Endothelial cell of umbilical vein (primary cell): ENCODE measurements at regions not wholly inside any gene's neighbourhood (a gene's known extent, or its start where the extent isn't known, plus 50 kb on each side); places are given as distances from the start of the nearest gene placed in this dataset.

Experiments
- CTCF ChIP-seq, 2 donors: IDR thresholded peaks; 1 replicate in 1 of 2; 2 replicates in 1 of 2; pipeline ENCODE4 v1.5.1; 2011; ENCODE audit warnings: low read length in 2 of 2, mild to moderate bottlenecking in 2 of 2, moderate library complexity in 2 of 2, control low read depth in 1 of 2, inconsistent platforms in 1 of 2, low read depth in 1 of 2; ENCODE audit not compliant: insufficient read depth in 1 of 2; ENCODE audit errors: extremely low read depth in 1 of 2
- EZH2 ChIP-seq: IDR thresholded peaks from 2 replicates; pipeline ENCODE4 v1.6.1; 2012; ENCODE audit warnings: borderline replicate concordance, low read depth, mild to moderate bottlenecking, moderate library complexity, low read length, inconsistent platforms; ENCODE audit not compliant: severe bottlenecking
- FOS ChIP-seq: IDR thresholded peaks from 2 replicates; pipeline ENCODE4 v1.6.1; 2011; ENCODE audit warnings: mild to moderate bottlenecking, low read length, moderate library complexity, borderline replicate concordance; ENCODE audit not compliant: insufficient read depth
- MAX ChIP-seq: IDR thresholded peaks from 2 replicates; pipeline ENCODE4 v1.6.1; 2011; ENCODE audit not compliant: insufficient read depth, insufficient read length
- POLR2A ChIP-seq: IDR thresholded peaks from 2 replicates; pipeline ENCODE4 v1.6.1; 2012; ENCODE audit warnings: low read depth, mild to moderate bottlenecking, control low read depth, low read length
- POLR2AphosphoS5 ChIP-seq: IDR thresholded peaks from 2 replicates; pipeline ENCODE4 v1.6.1; 2012; ENCODE audit warnings: low read depth, mild to moderate bottlenecking, control low read depth, low read length, moderate library complexity; ENCODE audit not compliant: insufficient read depth

- TF ChIP-seq EZH2, result no peak
- TF ChIP-seq CTCF (IDR thresholded peaks at IDR 0.05; ENCODE audit: extremely low read depth in 1 of 2, insufficient read depth in 1 of 2, low read depth in 1 of 2, low read length in 2 of 2), result no peak
- TF ChIP-seq POLR2A, result no peak
- no peak for TF ChIP-seq FOS
- TF ChIP-seq POLR2AphosphoS5, result no peak
- no peak for TF ChIP-seq MAX
These were observed 255.8 kb upstream of the RGPD4 start for GRCh38 chr2:107570876-107571275.
